Tibial artery (tissue), 4 donors: ENCODE measurements at regions not wholly inside any gene's neighbourhood (a gene's known extent, or its start where the extent isn't known, plus 50 kb on each side); places are given as distances from the start of the nearest gene placed in this dataset.

Source experiments
- DNase-seq, 2 donors: peaks; one replicate each; pipeline ENCODE4 v3.0.0-alpha.2; 2019
- H3K27ac ChIP-seq, 2 donors: fragments of 200-600 bp; sonication (generic) in 1 of 2; 1 replicate in 1 of 2; 2 replicates in 1 of 2; pipeline ENCODE4 v1.5.1; 2018 to 2019; ENCODE audit warnings: mild to moderate bottlenecking in 1 of 2
- H3K27me3 ChIP-seq, 2 donors: fragments of 200-600 bp; sonication (generic) in 1 of 2; one replicate each; pipeline versions ENCODE4 v1.5.1 to v1.6.0; 2016 to 2019
- H3K36me3 ChIP-seq, 3 donors: fragments of 200-600 bp; sonication (generic) in 2 of 3; one replicate each; pipeline ENCODE4 v1.5.1; 2016 to 2019; ENCODE audit warnings: mild to moderate bottlenecking in 2 of 3
- H3K4me1 ChIP-seq, 4 donors: fragments of 200-600 bp; sonication (generic) in 2 of 4; 1 replicate in 3 of 4; 2 replicates in 1 of 4; pipeline ENCODE4 v1.5.1; 2016 to 2019
- H3K4me3 ChIP-seq, 2 donors: fragments of 200-600 bp; sonication (generic) in 1 of 2; 1 replicate in 1 of 2; 2 replicates in 1 of 2; pipeline ENCODE4 v1.5.1; 2018 to 2019; ENCODE audit warnings: mild to moderate bottlenecking in 2 of 2
- H3K9me3 ChIP-seq, 3 donors: fragments of 200-600 bp; sonication (generic) in 1 of 3; one replicate each; pipeline ENCODE4 v1.5.1; 2016 to 2019
- CTCF ChIP-seq, 2 experiments: fragments of 200-600 bp in 1 of 2; fragments of 450-650 bp in 1 of 2; IDR thresholded peaks; one replicate each; pipeline ENCODE4 v1.5.1; 2017 to 2019; ENCODE audit warnings: antibody characterized with exemption in 2 of 2, mild to moderate bottlenecking in 1 of 2, moderate library complexity in 1 of 2
- intact Hi-C: fragments of 100-400 bp; cut with DNase I; formaldehyde crosslinking; loops from one replicate; pipeline ENCODE4 v1.15.0; 2023; ENCODE audit warnings: low total_unique reads

- Histone ChIP-seq H3K4me3 (no peak overlapping the region), H3K9me3 (no peaks in the 10 kb centered on the region), H3K36me3 (no peaks in the 10 kb centered on the region), H3K4me1 (no peaks in the 10 kb centered on the region), H3K27ac (no peak overlapping the region), H3K27me3 (no peaks in the 10 kb centered on the region)
- DNase-seq: no peak
- TF ChIP-seq CTCF (IDR thresholded peaks at IDR 0.05): no peak
- intact Hi-C loops: no loop called here
Observed at GRCh38 chr13:61994174-61994573, 578.5 kb upstream of the PCDH20 start.

- Histone ChIP-seq H3K27ac (no peak overlapping the region), H3K4me1 (no peaks in the 10 kb centered on the region), H3K9me3 (no peaks in the 10 kb centered on the region), H3K27me3 (no peaks in the 10 kb centered on the region), H3K36me3 (no peaks in the 10 kb centered on the region), H3K4me3 (no peak overlapping the region)
- intact Hi-C loops: no loop called here
- TF ChIP-seq CTCF (IDR thresholded peaks at IDR 0.05): no peak
- DNase-seq: no peak
Observed at GRCh38 chr13:61989978-61990377, 574.3 kb upstream of the PCDH20 start.

- Histone ChIP-seq H3K27ac (no peak overlapping the region), H3K4me3 (no peak overlapping the region), H3K9me3 (no peaks in the 10 kb centered on the region), H3K4me1 (no peaks in the 10 kb centered on the region), H3K27me3 (no peaks in the 10 kb centered on the region), H3K36me3 (no peaks in the 10 kb centered on the region)
- DNase-seq: no peak
- intact Hi-C loops: no loop called here
- TF ChIP-seq CTCF (IDR thresholded peaks at IDR 0.05): no peak
Observed at GRCh38 chr13:61988810-61989209, 573.2 kb upstream of the PCDH20 start.

GRCh38 chr13:61975001-61975400 lies 559.4 kb upstream of the PCDH20 start:
- no peak overlapping the region for H3K27ac ChIP-seq
- H3K27me3 ChIP-seq: no peaks in the 10 kb centered on the region
- H3K9me3 ChIP-seq: no peaks in the 10 kb centered on the region
- H3K4me1 ChIP-seq: no peaks in the 10 kb centered on the region
- H3K4me3 ChIP-seq: no peak overlapping the region
- no peaks in the 10 kb centered on the region for H3K36me3 ChIP-seq
- no peak for TF ChIP-seq CTCF (IDR thresholded peaks at IDR 0.05)
- no peak for DNase-seq
- intact Hi-C loops: no loop called here

- Histone ChIP-seq H3K4me1 (no peaks in the 10 kb centered on the region), H3K27ac (no peak overlapping the region), H3K9me3 (no peaks in the 10 kb centered on the region), H3K4me3 (no peak overlapping the region), H3K27me3 (no peaks in the 10 kb centered on the region), H3K36me3 (no peaks in the 10 kb centered on the region)
- TF ChIP-seq CTCF (IDR thresholded peaks at IDR 0.05): no peak
- intact Hi-C loops: no loop called here
- DNase-seq: no peak
Observed at GRCh38 chr13:61965756-61966155, 550.1 kb upstream of the PCDH20 start.

GRCh38 chr13:61960981-61961380 lies 545.3 kb upstream of the PCDH20 start:
- Histone ChIP-seq H3K4me1 (no peaks in the 10 kb centered on the region), H3K4me3 (no peak overlapping the region), H3K36me3 (no peaks in the 10 kb centered on the region), H3K27me3 (no peaks in the 10 kb centered on the region), H3K9me3 (no peaks in the 10 kb centered on the region), H3K27ac (no peak overlapping the region)
- no peak for DNase-seq
- intact Hi-C loops: no loop called here
- TF ChIP-seq CTCF (IDR thresholded peaks at IDR 0.05): no peak
